Parathyroid adenoma (tissue), 2 donors: ENCODE measurements at regions not wholly inside any gene's neighbourhood (a gene's known extent, or its start where the extent isn't known, plus 50 kb on each side); places are given as distances from the start of the nearest gene placed in this dataset.
"Not testable (repeated sequence)": the region's sequence is repeated elsewhere in the genome, so short reads cannot be mapped to it uniquely, and the experiment has no call there.

Source experiments
- H2AFZ ChIP-seq: fragments of 300-600 bp; sonication (generic); one replicate; pipeline ENCODE4 v1.7.0; 2017; ENCODE audit warnings: antibody characterized with exemption, mild to moderate bottlenecking
- H3K27ac ChIP-seq: fragments of 300-600 bp; sonication (generic); one replicate; pipeline ENCODE4 v1.7.0; 2017
- H3K27me3 ChIP-seq: fragments of 300-600 bp; sonication (generic); one replicate; pipeline ENCODE4 v1.7.0; 2017; ENCODE audit warnings: low read length; ENCODE audit not compliant: control insufficient read depth, insufficient read depth
- H3K36me3 ChIP-seq: fragments of 300-600 bp; sonication (generic); one replicate; pipeline ENCODE4 v1.7.0; 2017; ENCODE audit warnings: low read length; ENCODE audit not compliant: control insufficient read depth, insufficient read depth
- H3K4me1 ChIP-seq: fragments of 300-600 bp; sonication (generic); one replicate; pipeline ENCODE4 v1.7.0; 2017; ENCODE audit warnings: control low read depth
- H3K4me2 ChIP-seq: fragments of 300-600 bp; sonication (generic); one replicate; pipeline ENCODE4 v1.7.0; 2017; ENCODE audit warnings: low read length
- H3K4me3 ChIP-seq: fragments of 300-600 bp; sonication (generic); one replicate; pipeline ENCODE4 v1.7.0; 2017; ENCODE audit warnings: low read depth, low read length
- H3K79me2 ChIP-seq: fragments of 300-600 bp; sonication (generic); one replicate; pipeline ENCODE4 v1.7.0; 2017; ENCODE audit warnings: control low read depth
- H3K9ac ChIP-seq: fragments of 300-600 bp; sonication (generic); one replicate; pipeline ENCODE4 v1.7.0; 2017; ENCODE audit warnings: mild to moderate bottlenecking
- H3K9me3 ChIP-seq: fragments of 300-600 bp; sonication (generic); one replicate; pipeline ENCODE4 v1.7.0; 2017; ENCODE audit warnings: low read length; ENCODE audit not compliant: control insufficient read depth
- TF ChIP-seq, protein P1 (sequence below): fragments of 300-600 bp; sonication (generic); IDR thresholded peaks from one replicate; pipeline ENCODE4 v1.7.0; 2017; ENCODE audit warnings: antibody characterized with exemption, mild to moderate bottlenecking
- donor health status: primary hyperparathyroidism.

DNA sequence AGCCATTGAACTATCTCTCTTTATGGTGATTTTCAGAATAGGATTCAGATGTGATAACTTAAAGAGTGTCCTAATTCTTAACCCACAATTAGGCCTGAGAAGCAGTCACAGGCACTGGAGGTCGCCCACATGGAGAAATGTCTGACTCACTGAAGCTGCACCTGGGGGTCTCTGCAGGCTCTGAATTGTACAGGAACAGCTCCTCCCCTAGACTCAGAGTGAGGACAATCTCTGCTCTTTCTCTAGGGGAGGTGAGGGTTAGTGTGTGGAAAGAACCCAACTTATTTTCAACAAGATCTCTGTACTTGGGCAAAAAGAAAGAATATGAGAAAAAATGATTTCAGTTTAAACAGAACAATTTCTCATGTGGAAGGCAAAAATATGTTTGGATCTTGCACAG, 1124.6 kb downstream of the TMEM121 start:
- Histone ChIP-seq H3K4me2 (no peak overlapping the region), H3K4me3 (no peak overlapping the region), H2AFZ (no peak overlapping the region), H3K4me1 (no peaks in the 10 kb centered on the region), H3K27ac (no peak overlapping the region), H3K9me3 (no peaks in the 10 kb centered on the region), H3K36me3 (no peaks in the 10 kb centered on the region), H3K27me3 (no peaks in the 10 kb centered on the region), H3K9ac (no peak overlapping the region), H3K79me2 (no peaks in the 10 kb centered on the region)
- TF ChIP-seq, protein P1, sequence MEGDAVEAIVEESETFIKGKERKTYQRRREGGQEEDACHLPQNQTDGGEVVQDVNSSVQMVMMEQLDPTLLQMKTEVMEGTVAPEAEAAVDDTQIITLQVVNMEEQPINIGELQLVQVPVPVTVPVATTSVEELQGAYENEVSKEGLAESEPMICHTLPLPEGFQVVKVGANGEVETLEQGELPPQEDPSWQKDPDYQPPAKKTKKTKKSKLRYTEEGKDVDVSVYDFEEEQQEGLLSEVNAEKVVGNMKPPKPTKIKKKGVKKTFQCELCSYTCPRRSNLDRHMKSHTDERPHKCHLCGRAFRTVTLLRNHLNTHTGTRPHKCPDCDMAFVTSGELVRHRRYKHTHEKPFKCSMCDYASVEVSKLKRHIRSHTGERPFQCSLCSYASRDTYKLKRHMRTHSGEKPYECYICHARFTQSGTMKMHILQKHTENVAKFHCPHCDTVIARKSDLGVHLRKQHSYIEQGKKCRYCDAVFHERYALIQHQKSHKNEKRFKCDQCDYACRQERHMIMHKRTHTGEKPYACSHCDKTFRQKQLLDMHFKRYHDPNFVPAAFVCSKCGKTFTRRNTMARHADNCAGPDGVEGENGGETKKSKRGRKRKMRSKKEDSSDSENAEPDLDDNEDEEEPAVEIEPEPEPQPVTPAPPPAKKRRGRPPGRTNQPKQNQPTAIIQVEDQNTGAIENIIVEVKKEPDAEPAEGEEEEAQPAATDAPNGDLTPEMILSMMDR = no peak

DNA sequence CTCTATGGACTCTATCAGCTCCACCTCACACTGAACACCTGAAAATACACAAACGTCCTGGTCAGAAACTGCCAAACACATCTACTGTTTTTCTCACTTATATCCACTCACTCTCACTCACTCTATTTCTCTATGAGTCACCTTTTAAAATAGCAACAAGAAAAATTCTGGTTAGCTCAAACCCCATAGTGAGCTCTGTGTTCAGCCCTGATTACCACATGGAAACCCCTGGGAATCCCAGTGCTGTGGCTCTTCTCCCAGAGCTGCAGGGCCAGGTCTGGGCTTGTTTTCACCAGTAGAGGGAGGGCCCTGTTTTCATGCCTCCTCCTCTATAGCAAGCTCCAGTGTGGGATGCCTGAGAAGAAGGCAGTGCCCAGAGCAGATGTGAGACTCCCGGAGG, 1126.1 kb downstream of the TMEM121 start:
- H3K4me3 ChIP-seq = no peak overlapping the region
- H2AFZ ChIP-seq = no peak overlapping the region
- no peaks in the 10 kb centered on the region for H3K79me2 ChIP-seq
- no peak overlapping the region for H3K27ac ChIP-seq
- H3K4me2 ChIP-seq = no peak overlapping the region
- H3K9ac ChIP-seq = no peak overlapping the region
- TF ChIP-seq, protein P1 = no peak
- no peaks in the 10 kb centered on the region for H3K9me3 ChIP-seq
- H3K36me3 ChIP-seq = no peaks in the 10 kb centered on the region
- no peaks in the 10 kb centered on the region for H3K4me1 ChIP-seq
- H3K27me3 ChIP-seq = no peaks in the 10 kb centered on the region

DNA sequence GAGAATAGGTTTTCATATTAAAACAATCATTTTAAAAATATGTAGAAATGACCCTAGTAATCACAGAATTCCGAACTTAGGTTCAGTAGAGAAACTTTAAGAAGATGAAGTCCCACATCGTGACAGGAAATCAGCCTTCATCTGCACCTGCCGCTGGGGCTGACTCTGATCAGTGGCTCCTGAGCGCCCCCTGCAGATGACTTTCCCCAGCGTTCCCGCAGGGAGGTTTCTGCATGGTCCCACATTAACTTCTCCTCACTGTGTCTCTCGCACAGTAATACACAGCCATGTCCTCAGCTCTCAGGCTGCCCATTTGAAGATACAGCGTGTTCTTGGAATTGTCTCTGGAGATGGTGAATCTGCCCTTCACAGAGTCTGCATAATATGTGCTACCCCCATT, 1131.1 kb downstream of the TMEM121 start:
- H3K79me2 ChIP-seq = no peaks in the 10 kb centered on the region
- no peak overlapping the region for H3K9ac ChIP-seq
- no peak overlapping the region for H3K4me3 ChIP-seq
- no peak overlapping the region for H3K4me2 ChIP-seq
- H3K27me3 ChIP-seq = no peaks in the 10 kb centered on the region
- H2AFZ ChIP-seq = no peak overlapping the region
- no peaks in the 10 kb centered on the region for H3K9me3 ChIP-seq
- TF ChIP-seq, protein P1 = no peak
- H3K4me1 ChIP-seq = no peaks in the 10 kb centered on the region
- H3K27ac ChIP-seq = no peak overlapping the region
- no peaks in the 10 kb centered on the region for H3K36me3 ChIP-seq

DNA sequence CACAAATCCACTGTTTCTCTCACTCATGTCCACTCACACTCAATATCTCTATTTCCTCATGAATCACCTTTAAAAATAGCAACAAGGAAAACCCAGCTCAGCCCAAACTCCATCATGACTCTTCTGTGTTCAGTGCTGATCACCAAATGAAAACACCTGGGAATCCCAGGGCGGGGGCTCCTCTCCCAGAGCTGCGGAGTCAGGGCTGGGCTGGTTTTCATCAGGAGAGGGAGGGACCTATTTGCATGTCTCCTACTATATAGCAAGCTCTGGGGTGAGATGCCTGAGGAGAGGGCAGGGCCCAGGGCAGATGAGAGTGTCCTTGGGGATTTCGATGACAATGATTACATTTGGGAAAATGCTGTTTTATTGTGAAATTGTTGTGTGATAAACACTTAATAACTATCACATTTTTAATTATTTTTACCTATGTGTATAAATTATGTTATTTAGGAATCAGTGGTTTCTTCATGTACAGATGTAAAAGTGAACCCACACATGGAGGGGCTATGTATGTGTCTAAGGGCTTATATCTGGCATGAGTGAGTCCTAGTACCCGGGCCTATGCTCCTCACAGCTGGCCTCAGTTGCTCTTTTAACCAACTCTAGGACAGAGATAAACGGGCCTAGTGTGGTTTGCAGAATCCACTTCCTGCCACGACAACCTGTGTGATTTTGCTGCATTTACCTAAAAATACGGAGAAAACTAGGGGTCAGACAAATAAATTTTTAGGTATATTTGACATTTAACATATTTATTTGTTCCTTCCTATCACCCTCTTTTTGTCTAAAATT, 1131.9 kb downstream of the TMEM121 start:
- not testable (repeated sequence) for H3K9ac ChIP-seq, H3K27ac ChIP-seq, H3K27me3 ChIP-seq, H3K4me3 ChIP-seq, H3K9me3 ChIP-seq, H3K36me3 ChIP-seq, H3K79me2 ChIP-seq, H3K4me2 ChIP-seq, H3K4me1 ChIP-seq, H2AFZ ChIP-seq

DNA sequence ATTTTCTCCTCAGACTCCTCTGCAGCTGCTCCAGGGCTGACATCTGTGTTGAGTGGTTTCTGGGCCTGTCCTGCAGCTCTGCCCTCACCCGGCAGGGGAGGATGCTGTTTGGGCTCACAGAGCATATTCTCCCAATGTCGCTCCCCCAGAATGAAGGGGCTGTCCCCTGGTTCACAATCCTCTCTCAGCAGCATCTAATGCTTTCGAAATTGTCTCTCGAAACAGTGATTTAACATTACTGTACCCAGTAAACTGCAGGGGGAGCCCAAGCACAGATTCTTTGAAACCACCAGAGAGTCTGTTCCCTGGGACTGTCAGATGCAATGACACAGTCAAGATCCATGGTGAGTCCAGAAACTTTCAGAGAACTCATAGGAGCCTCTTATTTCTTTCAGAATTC, 1135.2 kb downstream of the TMEM121 start:
- not testable (repeated sequence) for H3K9ac ChIP-seq, H3K27me3 ChIP-seq, H3K27ac ChIP-seq, H3K4me3 ChIP-seq, H3K4me2 ChIP-seq, H3K36me3 ChIP-seq, H2AFZ ChIP-seq, H3K4me1 ChIP-seq, H3K9me3 ChIP-seq, H3K79me2 ChIP-seq
